ENCODE measurements at regions not wholly inside any gene's neighbourhood (a gene's known extent, or its start where the extent isn't known, plus 50 kb on each side); places are given as distances from the start of the nearest gene placed in this dataset.

- no peaks in the 10 kb centered on the region for H3K36me3 ChIP-seq (ENCODE audit: control insufficient read depth in 1 of 2, insufficient read depth in 2 of 2, low read length in 2 of 2)
- BruUV-seq (replicated peaks): no TSS peak
- no peak overlapping the region for H3K9ac ChIP-seq (ENCODE audit: low read length)
- RAD21 ChIA-PET (ENCODE audit: low non-redundant PET in 1 of 2, low total read pairs in 2 of 2, uncharacterized antibody in 2 of 2, unreplicated experiment in 2 of 2): no interaction called here
- ATAC-seq: no peak
- POLR2A ChIA-PET: no interaction called here
- intact Hi-C loops (cut with micrococcal nuclease): no loop called here
- no peak overlapping the region for H2AFZ ChIP-seq (ENCODE audit: low read depth, low read length, poor library complexity, severe bottlenecking)
- no peaks in the 10 kb centered on the region for H3K9me3 ChIP-seq (ENCODE audit: control insufficient read depth in 1 of 2, insufficient read depth in 1 of 2, low read depth in 1 of 2, low read length in 2 of 2)
- no peaks in the 10 kb centered on the region for H3K79me2 ChIP-seq (ENCODE audit: insufficient read depth, low read length)
- DNase-seq (ENCODE audit: low read depth, low spot score): no peak
- no peak for TF ChIP-seq ZNF274 (IDR thresholded peaks at IDR 0.05; ENCODE audit: low read depth, low read length)
- no peak for TF ChIP-seq ELF1 (IDR thresholded peaks at IDR 0.05; ENCODE audit: borderline replicate concordance, low read depth)
- TF ChIP-seq CBX3 (IDR thresholded peaks at IDR 0.05; ENCODE audit: low read depth): no peak
- TF ChIP-seq RAD21 (IDR thresholded peaks at IDR 0.05; ENCODE audit: low read depth): no peak
- no peak for TF ChIP-seq ZBTB33 (IDR thresholded peaks at IDR 0.05; ENCODE audit: extremely low read depth, insufficient replicate concordance, low read length)
- no peak for TF ChIP-seq ZFX (IDR thresholded peaks at IDR 0.05)
- no peak for TF ChIP-seq YY1 (IDR thresholded peaks at IDR 0.05; ENCODE audit: extremely low read depth, insufficient replicate concordance, low read depth, low read length)
- no peak for TF ChIP-seq SIN3A (IDR thresholded peaks at IDR 0.05; ENCODE audit: low read depth)
- TF ChIP-seq EZH2 (IDR thresholded peaks at IDR 0.05): no peak
- no peak for TF ChIP-seq EGR1 (IDR thresholded peaks at IDR 0.05; ENCODE audit: low read depth)
- no peak for TF ChIP-seq ATF3 (IDR thresholded peaks at IDR 0.05)
- TF ChIP-seq JUND (IDR thresholded peaks at IDR 0.05): no peak
- TF ChIP-seq REST (IDR thresholded peaks at IDR 0.05; ENCODE audit: low read depth): no peak
- no peak for TF ChIP-seq TCF7L2 (IDR thresholded peaks at IDR 0.05; ENCODE audit: borderline replicate concordance, extremely low read depth, insufficient read depth, insufficient read length)
- no peak for TF ChIP-seq SRF (IDR thresholded peaks at IDR 0.05; ENCODE audit: low read depth)
- H3K27me3 ChIP-seq (ENCODE audit: insufficient read depth, low read length): no peaks in the 10 kb centered on the region
- H3K4me1 ChIP-seq (ENCODE audit: control insufficient read depth in 1 of 2, insufficient read depth in 2 of 2, low read length in 2 of 2): no peaks in the 10 kb centered on the region
- H3K27ac ChIP-seq (ENCODE audit: low read depth, low read length): no peak overlapping the region
- H3K4me3 ChIP-seq (replicated peaks in 1 of 2; ENCODE audit: low read depth in 1 of 2, low read length in 2 of 2): no peak overlapping the region
- H3K4me2 ChIP-seq (ENCODE audit: low read length): no peak overlapping the region
- H3K9me2 ChIP-seq (ENCODE audit: insufficient read depth): no peaks in the 10 kb centered on the region
- CTCF ChIA-PET: no interaction called here
- no peaks in the 10 kb centered on the region for H4K20me1 ChIP-seq (ENCODE audit: insufficient read depth)
These were observed 243.1 kb upstream of the BLID start for GRCh38 chr11:122359081-122359571.

Measured in HCT116 (cell line).